Trophoblast cell (in vitro differentiated cells and primary cell): ENCODE measurements at regions not wholly inside any gene's neighbourhood (a gene's known extent, or its start where the extent isn't known, plus 50 kb on each side); places are given as distances from the start of the nearest gene placed in this dataset.

ENCODE experiments used
- DNase-seq, 2 donors: peaks; one replicate each; pipeline ENCODE4 v3.0.0-alpha.2; 2016
- H2AFZ ChIP-seq: 2 replicates; pipeline ENCODE4 v1.6.1; 2013; ENCODE audit warnings: low read length, moderate library complexity, mild to moderate bottlenecking; ENCODE audit not compliant: insufficient read depth, poor library complexity
- H2AK5ac ChIP-seq: 2 replicates; pipeline ENCODE4 v1.6.1; 2013; ENCODE audit warnings: mild to moderate bottlenecking, low read length
- H2BK120ac ChIP-seq: 2 replicates; pipeline ENCODE4 v1.6.1; 2013; ENCODE audit warnings: low read length, mild to moderate bottlenecking, moderate library complexity; ENCODE audit not compliant: insufficient read depth, poor library complexity
- H2BK12ac ChIP-seq: 2 replicates; pipeline ENCODE4 v1.6.1; 2013; ENCODE audit warnings: mild to moderate bottlenecking, low read length, moderate library complexity
- H2BK5ac ChIP-seq: 2 replicates; pipeline ENCODE4 v1.6.1; 2013; ENCODE audit warnings: low read length, low read depth, moderate library complexity, mild to moderate bottlenecking; ENCODE audit not compliant: poor library complexity
- H3K14ac ChIP-seq: 2 replicates; pipeline ENCODE4 v1.6.1; 2013; ENCODE audit warnings: mild to moderate bottlenecking, low read length
- H3K18ac ChIP-seq: 2 replicates; pipeline ENCODE4 v1.6.1; 2013; ENCODE audit warnings: mild to moderate bottlenecking, low read length
- H3K23ac ChIP-seq: 2 replicates; pipeline ENCODE4 v1.6.1; 2013; ENCODE audit warnings: low read length
- H3K27ac ChIP-seq: 2 replicates; pipeline ENCODE4 v1.5.1; 2013; ENCODE audit warnings: low read depth, mild to moderate bottlenecking, inconsistent platforms, low read length, moderate library complexity
- H3K27me3 ChIP-seq: 2 replicates; pipeline ENCODE4 v1.6.1; 2013; ENCODE audit warnings: inconsistent platforms, mild to moderate bottlenecking, low read length, moderate library complexity; ENCODE audit not compliant: insufficient read depth
- H3K36me3 ChIP-seq, 2 experiments: 1 replicate in 1 of 2; 2 replicates in 1 of 2; pipeline ENCODE4 v1.6.1; 2013; ENCODE audit warnings: low read length in 2 of 2, mild to moderate bottlenecking in 2 of 2, moderate library complexity in 1 of 2; ENCODE audit not compliant: insufficient read depth in 2 of 2, control insufficient read depth in 1 of 2
- H3K4ac ChIP-seq: 2 replicates; pipeline ENCODE4 v1.6.1; 2013; ENCODE audit warnings: low read depth, mild to moderate bottlenecking, low read length, moderate library complexity
- H3K4me1 ChIP-seq, 2 experiments: 1 replicate in 1 of 2; 2 replicates in 1 of 2; pipeline ENCODE4 v1.6.1; 2013; ENCODE audit warnings: low read length in 2 of 2, mild to moderate bottlenecking in 2 of 2, moderate library complexity in 1 of 2; ENCODE audit not compliant: insufficient read depth in 2 of 2, control insufficient read depth in 1 of 2
- H3K4me2 ChIP-seq: 2 replicates; pipeline ENCODE4 v1.6.1; 2013; ENCODE audit warnings: inconsistent platforms, mild to moderate bottlenecking, low read length, moderate library complexity
- H3K4me3 ChIP-seq: 2 replicates; pipeline ENCODE4 v1.5.1; 2013; ENCODE audit warnings: mild to moderate bottlenecking, low read depth, low read length, inconsistent platforms
- H3K79me1 ChIP-seq: one replicate; pipeline ENCODE4 v1.6.1; 2013; ENCODE audit warnings: low read length
- H3K79me2 ChIP-seq: 2 replicates; pipeline ENCODE4 v1.6.1; 2013; ENCODE audit warnings: low read length, mild to moderate bottlenecking; ENCODE audit not compliant: control insufficient read depth, insufficient read depth, poor library complexity
- H3K9ac ChIP-seq: 2 replicates; pipeline ENCODE4 v1.6.1; 2013; ENCODE audit warnings: mild to moderate bottlenecking, low read length
- H3K9me3 ChIP-seq: 2 replicates; pipeline ENCODE4 v1.6.1; 2013; ENCODE audit warnings: low read depth, mild to moderate bottlenecking, control low read depth, inconsistent platforms, low read length; ENCODE audit not compliant: insufficient read depth
- H4K12ac ChIP-seq: 2 replicates; pipeline ENCODE4 v1.6.1; 2013; ENCODE audit warnings: low read depth, mild to moderate bottlenecking, low read length, moderate library complexity
- H4K8ac ChIP-seq: 2 replicates; pipeline ENCODE4 v1.6.1; 2013; ENCODE audit warnings: low read depth, mild to moderate bottlenecking, low read length, moderate library complexity
- H4K91ac ChIP-seq: one replicate; pipeline ENCODE4 v1.6.1; 2013; ENCODE audit warnings: low read depth, mild to moderate bottlenecking, low read length, moderate library complexity
- WGBS: extraction: QIAGEN DNeasy Blood & Tissue Kit; methylation state at CpG from one replicate; pipeline ENCODE4 v1.1.7; 2013; ENCODE audit warnings: missing lambda C conversion rate; ENCODE audit not compliant: insufficient read length, insufficient coverage; ENCODE audit errors: extremely low coverage; 5-methylcytosine and 5-hydroxymethylcytosine counted together

GRCh38 chr16:16956376-16956775 lies 514.4 kb downstream of the XYLT1 start:
- Histone ChIP-seq H4K91ac (no peak overlapping the region), H3K4me2 (no peak overlapping the region), H4K8ac (no peak overlapping the region), H3K23ac (no peak overlapping the region), H2AK5ac (no peak overlapping the region), H3K27ac (no peak overlapping the region), H3K4me1 (no peaks in the 10 kb centered on the region), H3K14ac (no peak overlapping the region), H3K9ac (no peak overlapping the region), H3K79me1 (no peaks in the 10 kb centered on the region), H4K12ac (no peak overlapping the region), H3K79me2 (no peaks in the 10 kb centered on the region), H2BK12ac (no peak overlapping the region), H2AFZ (no peak overlapping the region), H3K4ac (no peak overlapping the region), H3K4me3 (no peak overlapping the region), H3K18ac (no peak overlapping the region), H2BK120ac (no peak overlapping the region), H2BK5ac (no peak overlapping the region), H3K36me3 (no peaks in the 10 kb centered on the region), H3K9me3 (no peaks in the 10 kb centered on the region), H3K27me3 (no peaks in the 10 kb centered on the region)
- DNase-seq: peak; percentile 60 to 70
- WGBS: no CpG with 5 or more reads among the region's 2 CpGs

DNA sequence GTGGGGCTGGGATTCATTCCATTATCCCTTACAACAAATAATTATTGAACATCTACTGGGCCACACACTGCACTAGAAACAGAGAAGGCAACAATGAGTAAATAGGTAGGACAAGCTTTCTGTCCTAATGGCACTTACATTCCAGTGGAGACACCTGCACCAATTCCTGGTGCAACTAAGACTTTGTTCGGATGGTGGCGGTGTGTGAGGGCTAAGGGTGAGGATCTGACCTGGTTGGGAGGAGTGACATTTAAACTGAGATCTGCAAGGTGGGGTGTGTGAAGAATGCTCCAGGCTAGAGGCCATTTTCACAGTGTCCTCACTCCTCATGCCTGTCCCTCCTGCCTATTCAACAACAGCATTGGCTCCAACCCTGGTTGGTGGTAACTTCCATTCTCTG lies 510.0 kb downstream of the XYLT1 start:
- H4K12ac ChIP-seq: no peak overlapping the region
- no peak overlapping the region for H3K4me2 ChIP-seq
- no peak overlapping the region for H4K91ac ChIP-seq

DNA sequence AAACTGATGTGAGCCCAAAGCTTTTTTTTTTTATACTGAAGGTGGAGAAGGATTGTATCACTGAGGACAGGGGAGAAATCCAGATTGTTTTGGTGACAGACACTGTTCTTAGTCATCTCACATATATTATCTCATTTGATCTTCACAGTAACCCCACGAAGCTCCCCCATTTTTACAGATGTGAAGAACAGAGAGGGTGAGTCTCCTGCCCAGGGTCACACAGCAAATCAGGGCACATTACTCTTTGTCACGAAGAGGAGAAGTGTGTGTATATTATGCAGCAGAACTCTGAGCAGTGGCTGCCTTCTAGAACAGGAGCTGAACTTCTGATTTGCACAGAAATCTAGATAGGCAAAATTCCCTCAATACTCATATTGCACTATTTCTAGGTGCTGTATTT lies 504.3 kb downstream of the XYLT1 start:
- Histone ChIP-seq H2BK12ac (no peak overlapping the region), H3K27ac (no peak overlapping the region), H3K9me3 (no peaks in the 10 kb centered on the region), H4K8ac (no peak overlapping the region), H3K79me2 (no peaks in the 10 kb centered on the region), H3K36me3 (no peaks in the 10 kb centered on the region), H3K4me2 (no peak overlapping the region), H2AFZ (no peak overlapping the region), H3K79me1 (no peaks in the 10 kb centered on the region), H3K4me1 (no peaks in the 10 kb centered on the region), H3K18ac (no peak overlapping the region), H3K23ac (no peak overlapping the region), H2AK5ac (no peak overlapping the region), H3K4ac (no peak overlapping the region), H2BK120ac (no peak overlapping the region), H3K27me3 (no peaks in the 10 kb centered on the region), H2BK5ac (no peak overlapping the region), H3K14ac (no peak overlapping the region), H4K91ac (no peak overlapping the region), H3K9ac (no peak overlapping the region), H4K12ac (no peak overlapping the region), H3K4me3 (no peak overlapping the region)
- no CpG with 5 or more reads among the region's 2 CpGs for WGBS
- no peak for DNase-seq

More for the DNA sequence above, 510.0 kb downstream of the XYLT1 start:
- no peak overlapping the region for H2BK12ac ChIP-seq
- no peak overlapping the region for H2BK120ac ChIP-seq
- no peak overlapping the region for H3K27ac ChIP-seq
- no peak overlapping the region for H3K18ac ChIP-seq
- H3K4me3 ChIP-seq: no peak overlapping the region
- no peak overlapping the region for H2AK5ac ChIP-seq
- no peaks in the 10 kb centered on the region for H3K36me3 ChIP-seq
- H3K79me2 ChIP-seq: no peaks in the 10 kb centered on the region
- no peaks in the 10 kb centered on the region for H3K9me3 ChIP-seq
- no peak overlapping the region for H4K8ac ChIP-seq
- no peak overlapping the region for H2BK5ac ChIP-seq
- H3K27me3 ChIP-seq: no peaks in the 10 kb centered on the region
- H3K4ac ChIP-seq: no peak overlapping the region
- no peaks in the 10 kb centered on the region for H3K79me1 ChIP-seq
- H3K9ac ChIP-seq: no peak overlapping the region
- no peak overlapping the region for H2AFZ ChIP-seq
- WGBS: no CpG with 5 or more reads among the region's 2 CpGs
- no peak overlapping the region for H3K23ac ChIP-seq
- DNase-seq: no peak
- no peak overlapping the region for H3K14ac ChIP-seq
- H3K4me1 ChIP-seq: no peaks in the 10 kb centered on the region

GRCh38 chr16:16971042-16971441 lies 499.7 kb downstream of the XYLT1 start:
- no CpG with 5 or more reads among the region's 1 CpG for WGBS
- Histone ChIP-seq H2BK120ac (no peak overlapping the region), H3K4me1 (no peaks in the 10 kb centered on the region), H3K9ac (no peak overlapping the region), H3K4me3 (no peak overlapping the region), H3K9me3 (no peaks in the 10 kb centered on the region), H3K36me3 (no peaks in the 10 kb centered on the region), H3K23ac (no peak overlapping the region), H2BK5ac (no peak overlapping the region), H3K18ac (no peak overlapping the region), H3K79me2 (no peaks in the 10 kb centered on the region), H3K4me2 (no peak overlapping the region), H4K91ac (no peak overlapping the region), H3K27me3 (no peaks in the 10 kb centered on the region), H2AK5ac (no peak overlapping the region), H3K4ac (no peak overlapping the region), H3K14ac (no peak overlapping the region), H3K27ac (no peak overlapping the region), H2BK12ac (no peak overlapping the region), H3K79me1 (no peaks in the 10 kb centered on the region), H2AFZ (no peak overlapping the region), H4K12ac (no peak overlapping the region), H4K8ac (no peak overlapping the region)
- DNase-seq: no peak
